ENCODE measurements at regions not wholly inside any gene's neighbourhood (a gene's known extent, or its start where the extent isn't known, plus 50 kb on each side); places are given as distances from the start of the nearest gene placed in this dataset.

- no peak for TF ChIP-seq CTCF (IDR thresholded peaks at IDR 0.05)
- no peak for TF ChIP-seq CREM (CRISPR knock-in tag; IDR thresholded peaks at IDR 0.05)
- TF ChIP-seq USF1 (CRISPR knock-in tag; IDR thresholded peaks at IDR 0.05): no peak
These were observed 294.4 kb downstream of the HINT1 start for GRCh38 chr5:130870691-130871090.
